ENCODE measurements at regions not wholly inside any gene's neighbourhood (a gene's known extent, or its start where the extent isn't known, plus 50 kb on each side); places are given as distances from the start of the nearest gene placed in this dataset.

GRCh38 chr14:29462772-29463171, 464.9 kb downstream of the PRKD1 start:
- TF ChIP-seq CTCF (IDR thresholded peaks at IDR 0.05; ENCODE audit: insufficient read depth, low read length) (no peak), POLR2AphosphoS5 (IDR thresholded peaks at IDR 0.05; ENCODE audit: low read depth) (no peak), GABPA (IDR thresholded peaks at IDR 0.05; ENCODE audit: low read depth) (no peak)
